Endothelial cell of umbilical vein (primary cell): ENCODE measurements at regions not wholly inside any gene's neighbourhood (a gene's known extent, or its start where the extent isn't known, plus 50 kb on each side); places are given as distances from the start of the nearest gene placed in this dataset.

Experiments used
- BruUV-seq: library from RNA; stranded (reverse); fragments of 400-500 nt; replicated peaks from 2 replicates; lab custom pipeline; 2021; lab: Mats Ljungman, UMichigan
- CTCF ChIA-PET: fragments of 300-600, 350-600 bp; sonication (Branson Sonifier 250); formaldehyde crosslinking; loops from one replicate; lab custom pipeline; 2021; ENCODE audit warnings: antibody characterized with exemption, inconsistent platforms; lab: Charles Lee
- POLR2A ChIA-PET: fragments of 300-600, 350-600 bp; sonication (Branson Sonifier 250); formaldehyde crosslinking; loops from one replicate; lab custom pipeline; 2021; ENCODE audit warnings: antibody characterized with exemption, inconsistent platforms; lab: Charles Lee
- DNase-seq: peaks from one replicate; pipeline ENCODE4 v3.0.0-alpha.2; 2011; ENCODE audit warnings: low read depth, low spot score
- FAIRE-seq: peaks from 2 replicates; lab custom pipeline; 2011; peaks lifted over from hg19 to GRCh38; lab: Jason Lieb, UNC
- H2AFZ ChIP-seq: 2 replicates; pipeline ENCODE4 v1.6.0; 2012; ENCODE audit warnings: low read depth, low read length, control low read depth, inconsistent platforms
- H3K27ac ChIP-seq: 2 replicates; pipeline ENCODE4 v1.5.1; 2011; ENCODE audit warnings: low read depth, mild to moderate bottlenecking, control low read depth, low read length, moderate library complexity; ENCODE audit not compliant: insufficient read depth
- H3K27me3 ChIP-seq, 2 experiments: 2 replicates each; pipeline versions ENCODE4 v1.6.0 to v1.6.1; 2011; ENCODE audit warnings: low read length in 2 of 2, mixed read lengths in 1 of 2; ENCODE audit not compliant: control insufficient read depth in 2 of 2, insufficient read depth in 2 of 2
- H3K36me3 ChIP-seq, 2 experiments: 2 replicates in 1 of 2; 3 replicates in 1 of 2; pipeline ENCODE4 v1.5.1; 2011; ENCODE audit warnings: low read length in 2 of 2, mild to moderate bottlenecking in 1 of 2, moderate library complexity in 1 of 2; ENCODE audit not compliant: control insufficient read depth in 2 of 2, insufficient read depth in 2 of 2; ENCODE audit errors: extremely low read depth in 1 of 2
- H3K4me1 ChIP-seq: 3 replicates; pipeline ENCODE4 v1.5.1; 2011; ENCODE audit warnings: mild to moderate bottlenecking, low read length; ENCODE audit not compliant: control insufficient read depth, insufficient read depth; ENCODE audit errors: extremely low read depth
- H3K4me2 ChIP-seq: 2 replicates; pipeline ENCODE4 v1.6.1; 2011; ENCODE audit warnings: low read length, control low read depth, mixed read lengths; ENCODE audit not compliant: insufficient read depth
- H3K4me3 ChIP-seq, 3 experiments: fragments of 200-600 bp in 1 of 3; sonication (generic), shearing (Covaris generic) in 1 of 3; replicated peaks in 1 of 3; 2 replicates each; pipeline ENCODE4 v1.5.1; 2011 to 2016; ENCODE audit warnings: control low read depth in 3 of 3, low read length in 3 of 3, mild to moderate bottlenecking in 2 of 3, inconsistent platforms in 1 of 3, low read depth in 1 of 3, moderate library complexity in 1 of 3; ENCODE audit not compliant: insufficient read depth in 1 of 3
- H3K79me2 ChIP-seq: 2 replicates; pipeline ENCODE4 v1.6.0; 2012; ENCODE audit warnings: low read length, inconsistent platforms; ENCODE audit not compliant: control insufficient read depth, insufficient read depth
- H3K9ac ChIP-seq: replicated peaks from 2 replicates; pipeline ENCODE3; 2011; ENCODE audit warnings: low read length, control low read depth; ENCODE audit not compliant: insufficient read depth; ENCODE audit errors: extremely low read depth
- H3K9me1 ChIP-seq: replicated peaks from 3 replicates; pipeline ENCODE4 v1.6.0; 2011; ENCODE audit warnings: mild to moderate bottlenecking, low read length; ENCODE audit not compliant: control insufficient read depth, insufficient read depth; ENCODE audit errors: extremely low read depth
- H3K9me3 ChIP-seq: replicated peaks from 2 replicates; pipeline ENCODE4 v1.5.1; 2012; ENCODE audit warnings: low read length, inconsistent platforms; ENCODE audit not compliant: control insufficient read depth, insufficient read depth
- H4K20me1 ChIP-seq: replicated peaks from 2 replicates; pipeline ENCODE3; 2011; ENCODE audit warnings: mild to moderate bottlenecking, low read length; ENCODE audit not compliant: control insufficient read depth, insufficient read depth; ENCODE audit errors: extremely low read depth
- CTCF ChIP-seq, 2 donors: IDR thresholded peaks; 1 replicate in 1 of 2; 2 replicates in 1 of 2; pipeline ENCODE4 v1.5.1; 2011; ENCODE audit warnings: low read length in 2 of 2, mild to moderate bottlenecking in 2 of 2, moderate library complexity in 2 of 2, control low read depth in 1 of 2, inconsistent platforms in 1 of 2, low read depth in 1 of 2; ENCODE audit not compliant: insufficient read depth in 1 of 2; ENCODE audit errors: extremely low read depth in 1 of 2
- EZH2 ChIP-seq: IDR thresholded peaks from 2 replicates; pipeline ENCODE4 v1.6.1; 2012; ENCODE audit warnings: borderline replicate concordance, low read depth, mild to moderate bottlenecking, moderate library complexity, low read length, inconsistent platforms; ENCODE audit not compliant: severe bottlenecking
- FOS ChIP-seq: IDR thresholded peaks from 2 replicates; pipeline ENCODE4 v1.6.1; 2011; ENCODE audit warnings: mild to moderate bottlenecking, low read length, moderate library complexity, borderline replicate concordance; ENCODE audit not compliant: insufficient read depth
- GATA2 ChIP-seq: IDR thresholded peaks from 2 replicates; pipeline ENCODE4 v1.7.0; 2011; ENCODE audit warnings: low read depth, mild to moderate bottlenecking, moderate library complexity, mixed read lengths, low read length; ENCODE audit not compliant: insufficient read length, insufficient read depth
- JUN ChIP-seq: IDR thresholded peaks from 2 replicates; pipeline ENCODE4 v1.6.1; 2011; ENCODE audit warnings: borderline replicate concordance, low read depth; ENCODE audit not compliant: insufficient read length, insufficient read depth
- MAX ChIP-seq: IDR thresholded peaks from 2 replicates; pipeline ENCODE4 v1.6.1; 2011; ENCODE audit not compliant: insufficient read depth, insufficient read length
- MYC ChIP-seq: IDR thresholded peaks from one replicate; pipeline ENCODE4 v1.6.1; 2011; ENCODE audit warnings: mild to moderate bottlenecking, low read depth, low read length
- POLR2A ChIP-seq: IDR thresholded peaks from 2 replicates; pipeline ENCODE4 v1.6.1; 2012; ENCODE audit warnings: low read depth, mild to moderate bottlenecking, control low read depth, low read length
- POLR2AphosphoS5 ChIP-seq: IDR thresholded peaks from 2 replicates; pipeline ENCODE4 v1.6.1; 2012; ENCODE audit warnings: low read depth, mild to moderate bottlenecking, control low read depth, low read length, moderate library complexity; ENCODE audit not compliant: insufficient read depth
- dilution Hi-C: fragments of 300-500 bp; cut with MboI; formaldehyde crosslinking; loops from one replicate; pipeline ENCODE4 v1.15.0; 2019; ENCODE audit warnings: low sequenced_read_pairs; ENCODE audit not compliant: extremely low pct_ligation_motif_present
- intact Hi-C: fragments of 100-400 bp; cut with micrococcal nuclease; formaldehyde crosslinking; loops from one replicate; pipeline ENCODE4 v1.10.0; 2022

- Histone ChIP-seq H3K79me2 (no peaks in the 10 kb centered on the region), H3K27ac (no peak overlapping the region), H3K27me3 (no peaks in the 10 kb centered on the region), H3K36me3 (no peaks in the 10 kb centered on the region), H3K4me3 (no peak overlapping the region), H3K4me1 (no peaks in the 10 kb centered on the region), H4K20me1 (no peaks in the 10 kb centered on the region), H3K9ac (no peak overlapping the region), H3K9me3 (no peaks in the 10 kb centered on the region), H2AFZ (no peak overlapping the region), H3K9me1 (no peaks in the 10 kb centered on the region), H3K4me2 (no peak overlapping the region)
- CTCF ChIA-PET: interaction anchor here (0.6 kb wide), 1 partner anchor 916 kb away, joined by 3 read pairs; no protein-coding TSS in a partner anchor
- FAIRE-seq (no peak), DNase-seq (no peak)
- no TSS peak for BruUV-seq
- TF ChIP-seq MAX: no peak
- TF ChIP-seq JUN: no peak
- TF ChIP-seq POLR2AphosphoS5: no peak
- peak; percentile 16 for TF ChIP-seq GATA2
- intact Hi-C loops: no loop called here
- dilution Hi-C loops: no loop called here
- POLR2A ChIA-PET: no interaction called here
Measured at GRCh38 chr4:159416996-159417395, 314.1 kb downstream of the RAPGEF2 start.

- Histone ChIP-seq H4K20me1 (no peaks in the 10 kb centered on the region), H3K36me3 (no peaks in the 10 kb centered on the region), H3K79me2 (no peaks in the 10 kb centered on the region), H3K27me3 (no peaks in the 10 kb centered on the region), H3K4me2 (no peak overlapping the region), H3K9me1 (no peaks in the 10 kb centered on the region), H2AFZ (no peak overlapping the region), H3K9me3 (no peaks in the 10 kb centered on the region), H3K27ac (no peak overlapping the region), H3K4me1 (no peaks in the 10 kb centered on the region), H3K9ac (no peak overlapping the region), H3K4me3 (no peak overlapping the region)
- dilution Hi-C loops (no loop called here), intact Hi-C loops (no loop called here)
- DNase-seq (no peak), FAIRE-seq (no peak)
- CTCF ChIA-PET: interaction anchor here (0.9 kb wide), 1 partner anchor 9 kb away, joined by 3 read pairs; no protein-coding TSS in a partner anchor
- POLR2A ChIA-PET: no interaction called here
- no TSS peak for BruUV-seq
- TF ChIP-seq GATA2 (no peak), POLR2A (no peak), FOS (no peak), EZH2 (no peak), MAX (no peak), CTCF (IDR thresholded peaks at IDR 0.05; ENCODE audit: extremely low read depth in 1 of 2, insufficient read depth in 1 of 2, low read depth in 1 of 2, low read length in 2 of 2) (no peak), JUN (no peak), POLR2AphosphoS5 (no peak), MYC (no peak)
Measured at GRCh38 chr4:159420162-159421057, 317.5 kb downstream of the RAPGEF2 start.
